HEK293 (cell line): ENCODE measurements at regions not wholly inside any gene's neighbourhood (a gene's known extent, or its start where the extent isn't known, plus 50 kb on each side); places are given as distances from the start of the nearest gene placed in this dataset.

ENCODE experiments used
- CTCF ChIA-PET: fragments of 350-600 bp; formaldehyde crosslinking; extraction: SDS; loops from one replicate; lab custom pipeline; 2021; ENCODE audit warnings: antibody characterized with exemption; lab: Yijun Ruan, JAX
- POLR2A ChIA-PET: fragments of 300-600 bp; formaldehyde crosslinking; extraction: SDS; loops from one replicate; lab custom pipeline; 2020; ENCODE audit warnings: antibody characterized with exemption, inconsistent platforms; lab: Yijun Ruan, JAX
- H3K27ac ChIP-seq: fragments of 200-500 bp; sonication (Bioruptor generic); 2 replicates; pipeline ENCODE4 v1.5.1; 2014; ENCODE audit warnings: low read depth, low read length, control low read depth, inconsistent platforms; ENCODE audit errors: extremely low read depth
- H3K36me3 ChIP-seq, 2 experiments: fragments of 200-500 bp in 1 of 2; sonication (Bioruptor generic) in 1 of 2; 1 replicate in 1 of 2; 2 replicates in 1 of 2; pipeline ENCODE4 v1.5.1; 2014 to 2017; ENCODE audit warnings: inconsistent platforms in 2 of 2, low read length in 2 of 2; ENCODE audit not compliant: control insufficient read depth in 2 of 2, insufficient read depth in 1 of 2
- H3K4me1 ChIP-seq: fragments of 200-500 bp; sonication (Bioruptor generic); 2 replicates; pipeline ENCODE4 v1.5.1; 2014; ENCODE audit warnings: mild to moderate bottlenecking, low read length, inconsistent platforms; ENCODE audit not compliant: control insufficient read depth, insufficient read depth
- H3K4me3 ChIP-seq: 2 replicates; pipeline ENCODE4 v1.5.1; 2011; ENCODE audit warnings: low read depth, mild to moderate bottlenecking, control low read depth, low read length, moderate library complexity
- H3K9me3 ChIP-seq: fragments of 200-500 bp; sonication (Bioruptor generic); 2 replicates; pipeline ENCODE4 v1.5.1; 2014; ENCODE audit warnings: low read depth, low read length, inconsistent platforms; ENCODE audit not compliant: control insufficient read depth, insufficient read depth
- SP3 ChIP-seq: fragments of 450-650 bp; formaldehyde crosslinking; IDR thresholded peaks from 2 replicates; pipeline ENCODE4 v1.5.1; 2016; ENCODE audit warnings: missing biosample characterization, missing genetic modification characterization
- SP7 ChIP-seq: fragments of 450-650 bp; formaldehyde crosslinking; IDR thresholded peaks from 2 replicates; pipeline ENCODE4 v1.5.1; 2016; ENCODE audit warnings: missing biosample characterization, missing genetic modification characterization
- ZBTB20 ChIP-seq: fragments of 450-650 bp; formaldehyde crosslinking; IDR thresholded peaks from 2 replicates; pipeline ENCODE4 v1.5.1; 2016; ENCODE audit warnings: missing biosample characterization, missing genetic modification characterization
- ZBTB8A ChIP-seq: fragments of 450-650 bp; formaldehyde crosslinking; IDR thresholded peaks from 2 replicates; pipeline ENCODE4 v1.5.1; 2016; ENCODE audit warnings: missing biosample characterization, missing genetic modification characterization
- ZFHX2 ChIP-seq: fragments of 450-650 bp; formaldehyde crosslinking; conservative IDR thresholded peaks from 2 replicates; pipeline ENCODE4 v1.5.1; 2016; ENCODE audit warnings: missing biosample characterization, missing genetic modification characterization
- ZNF10 ChIP-seq: fragments of 450-650 bp; formaldehyde crosslinking; IDR thresholded peaks from 2 replicates; pipeline ENCODE4 v1.5.1; 2017; ENCODE audit warnings: missing biosample characterization, missing genetic modification characterization
- ZNF24 ChIP-seq: fragments of 450-650 bp; formaldehyde crosslinking; IDR thresholded peaks from 2 replicates; pipeline ENCODE4 v1.5.1; 2016; ENCODE audit warnings: missing biosample characterization, missing genetic modification characterization
- ZNF302 ChIP-seq: fragments of 450-650 bp; formaldehyde crosslinking; IDR thresholded peaks from 2 replicates; pipeline ENCODE4 v1.5.1; 2016; ENCODE audit warnings: missing biosample characterization, missing genetic modification characterization, low read depth
- ZNF560 ChIP-seq: fragments of 450-650 bp; formaldehyde crosslinking; IDR thresholded peaks from 2 replicates; pipeline ENCODE4 v1.5.1; 2017; ENCODE audit warnings: missing biosample characterization, missing genetic modification characterization, borderline replicate concordance
- ZNF610 ChIP-seq: fragments of 450-650 bp; formaldehyde crosslinking; IDR thresholded peaks from 2 replicates; pipeline ENCODE4 v1.5.1; 2016; ENCODE audit warnings: missing biosample characterization, missing genetic modification characterization, borderline replicate concordance
- ZNF664 ChIP-seq: fragments of 450-650 bp; formaldehyde crosslinking; IDR thresholded peaks from 2 replicates; pipeline ENCODE4 v1.5.1; 2016; ENCODE audit warnings: missing biosample characterization, missing genetic modification characterization
- ZNF777 ChIP-seq: fragments of 450-650 bp; formaldehyde crosslinking; IDR thresholded peaks from 2 replicates; pipeline ENCODE4 v1.5.1; 2017; ENCODE audit warnings: missing biosample characterization, missing genetic modification characterization, borderline replicate concordance
- TF ChIP-seq, protein P1 (sequence below): fragments of 450-650 bp; formaldehyde crosslinking; IDR thresholded peaks from 2 replicates; pipeline ENCODE4 v1.5.1; 2016; ENCODE audit warnings: missing biosample characterization, missing genetic modification characterization
- TF ChIP-seq, protein P2 (sequence below): fragments of 450-650 bp; formaldehyde crosslinking; IDR thresholded peaks from 2 replicates; pipeline ENCODE4 v1.5.1; 2017; ENCODE audit warnings: missing biosample characterization, missing genetic modification characterization
- TF ChIP-seq, protein P3 (sequence below): fragments of 450-650 bp; formaldehyde crosslinking; IDR thresholded peaks from 2 replicates; pipeline ENCODE4 v1.5.1; 2016; ENCODE audit warnings: missing biosample characterization, missing genetic modification characterization, borderline replicate concordance
- TF ChIP-seq, protein P4 (sequence below): fragments of 450-650 bp; formaldehyde crosslinking; IDR thresholded peaks from 2 replicates; pipeline ENCODE4 v1.5.1; 2017; ENCODE audit warnings: missing biosample characterization, missing genetic modification characterization
- TF ChIP-seq, protein P5 (sequence below): fragments of 450-650 bp; formaldehyde crosslinking; IDR thresholded peaks from 2 replicates; pipeline ENCODE4 v1.5.1; 2017; ENCODE audit warnings: missing biosample characterization, missing genetic modification characterization
- TF ChIP-seq, protein P6 (sequence below): fragments of 450-650 bp; formaldehyde crosslinking; IDR thresholded peaks from 2 replicates; pipeline ENCODE4 v1.5.1; 2016; ENCODE audit warnings: missing biosample characterization, missing genetic modification characterization

DNA sequence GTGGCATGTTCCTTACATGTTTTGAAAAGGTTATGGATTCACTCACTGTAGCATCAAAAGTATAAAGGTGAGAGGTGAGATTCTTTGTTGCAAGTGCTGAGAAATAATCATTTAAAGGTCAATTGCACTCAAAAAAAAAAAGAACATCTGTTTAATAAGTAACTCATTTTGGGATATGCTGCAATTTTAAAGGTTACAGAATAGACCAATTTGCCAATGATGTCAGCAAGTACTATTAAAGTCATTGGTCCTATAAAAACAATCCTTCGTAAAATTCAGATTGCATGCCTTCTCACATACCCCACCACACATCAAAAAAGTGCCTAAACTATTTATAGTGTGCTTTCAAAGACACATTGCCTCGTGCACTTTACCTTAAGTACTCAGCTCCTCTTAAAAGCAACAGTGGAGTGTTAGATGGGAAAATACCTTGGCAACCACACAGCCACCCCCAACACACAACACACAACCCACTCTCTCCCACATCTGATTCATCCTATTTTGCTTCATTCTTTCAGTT, 218.2 kb upstream of the ADGRL2 start:
- Histone ChIP-seq H3K4me1 (no peaks in the 10 kb centered on the region), H3K27ac (no peak overlapping the region), H3K4me3 (no peak overlapping the region), H3K9me3 (no peaks in the 10 kb centered on the region), H3K36me3 (no peaks in the 10 kb centered on the region)
- ChIA-PET CTCF (no interaction called here), POLR2A (no interaction called here)
- TF ChIP-seq, protein P1, sequence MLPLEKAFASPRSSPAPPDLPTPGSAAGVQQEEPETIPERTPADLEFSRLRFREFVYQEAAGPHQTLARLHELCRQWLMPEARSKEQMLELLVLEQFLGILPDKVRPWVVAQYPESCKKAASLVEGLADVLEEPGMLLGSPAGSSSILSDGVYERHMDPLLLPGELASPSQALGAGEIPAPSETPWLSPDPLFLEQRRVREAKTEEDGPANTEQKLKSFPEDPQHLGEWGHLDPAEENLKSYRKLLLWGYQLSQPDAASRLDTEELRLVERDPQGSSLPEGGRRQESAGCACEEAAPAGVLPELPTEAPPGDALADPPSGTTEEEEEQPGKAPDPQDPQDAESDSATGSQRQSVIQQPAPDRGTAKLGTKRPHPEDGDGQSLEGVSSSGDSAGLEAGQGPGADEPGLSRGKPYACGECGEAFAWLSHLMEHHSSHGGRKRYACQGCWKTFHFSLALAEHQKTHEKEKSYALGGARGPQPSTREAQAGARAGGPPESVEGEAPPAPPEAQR (tag by site-specific recombination): no peak
- no peak for TF ChIP-seq ZNF10
- peak; percentile 31; the same call in 1 of the 2 replicates for TF ChIP-seq ZBTB20 (tag by site-specific recombination)
- TF ChIP-seq ZNF664 (tag by site-specific recombination): 0 out of 2 replicates have a peak, but pooled peaks have one; percentile 1
- peak; percentile 35; the same call in 1 of the 2 replicates for TF ChIP-seq ZFHX2 (tag by site-specific recombination)

DNA sequence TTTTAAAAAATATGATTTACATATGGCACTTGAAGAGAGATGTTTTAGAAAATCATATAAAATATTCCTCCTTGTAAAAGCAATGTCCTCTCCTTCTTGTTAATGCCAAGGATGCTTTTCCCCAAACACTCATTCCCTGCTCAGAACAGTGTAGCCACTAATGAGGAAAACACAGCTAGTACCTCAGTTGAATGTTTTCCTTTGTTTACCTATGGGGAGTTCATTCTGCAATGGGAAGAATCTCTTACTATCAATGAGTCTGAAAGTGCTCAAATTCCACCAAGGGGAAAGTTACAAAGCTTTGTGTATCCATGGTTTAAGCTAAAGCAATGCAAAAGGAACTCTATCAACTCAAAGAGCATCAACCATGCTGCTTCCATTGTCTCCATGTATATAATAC, 221.9 kb upstream of the ADGRL2 start:
- H3K9me3 ChIP-seq: no peaks in the 10 kb centered on the region
- no peaks in the 10 kb centered on the region for H3K36me3 ChIP-seq
- no peak overlapping the region for H3K27ac ChIP-seq
- CTCF ChIA-PET: interaction anchor here (0.7 kb wide), 1 partner anchor 29 kb away, joined by 3 read pairs; no protein-coding TSS in a partner anchor
- no peak for TF ChIP-seq ZNF610 (tag by site-specific recombination)
- TF ChIP-seq, all 188 proteins: peak for 0
- H3K4me3 ChIP-seq: no peak overlapping the region
- no peaks in the 10 kb centered on the region for H3K4me1 ChIP-seq
- POLR2A ChIA-PET: no interaction called here

DNA sequence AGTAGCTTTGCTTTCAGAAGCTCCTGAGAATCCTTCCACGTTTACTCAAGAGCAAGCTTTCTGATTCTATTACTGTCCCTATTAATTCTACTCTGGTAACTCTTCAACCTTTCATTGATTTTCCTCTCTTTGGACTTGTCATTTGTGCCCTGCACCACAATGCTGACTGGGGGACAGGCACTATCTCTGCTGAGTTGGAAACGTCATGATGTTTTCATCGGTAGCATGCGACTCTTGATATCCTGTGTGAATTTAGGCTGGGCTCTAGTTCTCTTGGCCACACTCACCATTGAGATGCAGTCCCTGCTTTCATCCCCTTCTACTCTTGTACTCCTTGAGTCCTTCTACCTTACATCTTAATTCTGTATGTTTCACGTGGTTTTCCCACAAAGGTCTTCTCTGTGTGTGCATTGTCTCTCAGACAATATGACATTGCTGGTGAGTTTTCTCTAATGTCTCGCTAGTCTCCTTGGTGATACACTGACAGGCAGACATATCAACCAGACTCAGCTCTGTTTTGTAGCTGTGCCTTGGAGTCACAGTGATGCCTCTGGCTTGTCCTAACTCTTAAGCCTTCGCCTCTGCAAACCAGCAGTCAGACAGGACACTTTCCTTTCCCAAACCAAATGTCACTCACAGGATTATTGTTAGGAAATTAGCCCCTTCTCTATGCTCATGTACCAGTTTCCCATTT, 223.6 kb upstream of the ADGRL2 start:
- Histone ChIP-seq H3K4me1 (no peaks in the 10 kb centered on the region), H3K36me3 (no peaks in the 10 kb centered on the region)
- CTCF ChIA-PET: no interaction called here
- TF ChIP-seq ZNF24 (no peak), SP7 (tag by site-specific recombination) (no peak), ZNF560 (tag by site-specific recombination) (no peak), ZNF302 (no peak), ZBTB8A (no peak), ZNF777 (tag by site-specific recombination) (no peak), SP3 (tag by site-specific recombination) (no peak)
- TF ChIP-seq, protein P2, sequence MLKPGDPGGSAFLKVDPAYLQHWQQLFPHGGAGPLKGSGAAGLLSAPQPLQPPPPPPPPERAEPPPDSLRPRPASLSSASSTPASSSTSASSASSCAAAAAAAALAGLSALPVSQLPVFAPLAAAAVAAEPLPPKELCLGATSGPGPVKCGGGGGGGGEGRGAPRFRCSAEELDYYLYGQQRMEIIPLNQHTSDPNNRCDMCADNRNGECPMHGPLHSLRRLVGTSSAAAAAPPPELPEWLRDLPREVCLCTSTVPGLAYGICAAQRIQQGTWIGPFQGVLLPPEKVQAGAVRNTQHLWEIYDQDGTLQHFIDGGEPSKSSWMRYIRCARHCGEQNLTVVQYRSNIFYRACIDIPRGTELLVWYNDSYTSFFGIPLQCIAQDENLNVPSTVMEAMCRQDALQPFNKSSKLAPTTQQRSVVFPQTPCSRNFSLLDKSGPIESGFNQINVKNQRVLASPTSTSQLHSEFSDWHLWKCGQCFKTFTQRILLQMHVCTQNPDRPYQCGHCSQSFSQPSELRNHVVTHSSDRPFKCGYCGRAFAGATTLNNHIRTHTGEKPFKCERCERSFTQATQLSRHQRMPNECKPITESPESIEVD (tag by site-specific recombination): no peak
- TF ChIP-seq, protein P3, sequence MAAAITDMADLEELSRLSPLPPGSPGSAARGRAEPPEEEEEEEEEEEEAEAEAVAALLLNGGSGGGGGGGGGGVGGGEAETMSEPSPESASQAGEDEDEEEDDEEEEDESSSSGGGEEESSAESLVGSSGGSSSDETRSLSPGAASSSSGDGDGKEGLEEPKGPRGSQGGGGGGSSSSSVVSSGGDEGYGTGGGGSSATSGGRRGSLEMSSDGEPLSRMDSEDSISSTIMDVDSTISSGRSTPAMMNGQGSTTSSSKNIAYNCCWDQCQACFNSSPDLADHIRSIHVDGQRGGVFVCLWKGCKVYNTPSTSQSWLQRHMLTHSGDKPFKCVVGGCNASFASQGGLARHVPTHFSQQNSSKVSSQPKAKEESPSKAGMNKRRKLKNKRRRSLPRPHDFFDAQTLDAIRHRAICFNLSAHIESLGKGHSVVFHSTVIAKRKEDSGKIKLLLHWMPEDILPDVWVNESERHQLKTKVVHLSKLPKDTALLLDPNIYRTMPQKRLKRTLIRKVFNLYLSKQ (tag by site-specific recombination): no peak
- TF ChIP-seq, protein P4, sequence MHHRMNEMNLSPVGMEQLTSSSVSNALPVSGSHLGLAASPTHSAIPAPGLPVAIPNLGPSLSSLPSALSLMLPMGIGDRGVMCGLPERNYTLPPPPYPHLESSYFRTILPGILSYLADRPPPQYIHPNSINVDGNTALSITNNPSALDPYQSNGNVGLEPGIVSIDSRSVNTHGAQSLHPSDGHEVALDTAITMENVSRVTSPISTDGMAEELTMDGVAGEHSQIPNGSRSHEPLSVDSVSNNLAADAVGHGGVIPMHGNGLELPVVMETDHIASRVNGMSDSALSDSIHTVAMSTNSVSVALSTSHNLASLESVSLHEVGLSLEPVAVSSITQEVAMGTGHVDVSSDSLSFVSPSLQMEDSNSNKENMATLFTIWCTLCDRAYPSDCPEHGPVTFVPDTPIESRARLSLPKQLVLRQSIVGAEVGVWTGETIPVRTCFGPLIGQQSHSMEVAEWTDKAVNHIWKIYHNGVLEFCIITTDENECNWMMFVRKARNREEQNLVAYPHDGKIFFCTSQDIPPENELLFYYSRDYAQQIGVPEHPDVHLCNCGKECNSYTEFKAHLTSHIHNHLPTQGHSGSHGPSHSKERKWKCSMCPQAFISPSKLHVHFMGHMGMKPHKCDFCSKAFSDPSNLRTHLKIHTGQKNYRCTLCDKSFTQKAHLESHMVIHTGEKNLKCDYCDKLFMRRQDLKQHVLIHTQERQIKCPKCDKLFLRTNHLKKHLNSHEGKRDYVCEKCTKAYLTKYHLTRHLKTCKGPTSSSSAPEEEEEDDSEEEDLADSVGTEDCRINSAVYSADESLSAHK (tag by site-specific recombination): no peak
- TF ChIP-seq, protein P5, sequence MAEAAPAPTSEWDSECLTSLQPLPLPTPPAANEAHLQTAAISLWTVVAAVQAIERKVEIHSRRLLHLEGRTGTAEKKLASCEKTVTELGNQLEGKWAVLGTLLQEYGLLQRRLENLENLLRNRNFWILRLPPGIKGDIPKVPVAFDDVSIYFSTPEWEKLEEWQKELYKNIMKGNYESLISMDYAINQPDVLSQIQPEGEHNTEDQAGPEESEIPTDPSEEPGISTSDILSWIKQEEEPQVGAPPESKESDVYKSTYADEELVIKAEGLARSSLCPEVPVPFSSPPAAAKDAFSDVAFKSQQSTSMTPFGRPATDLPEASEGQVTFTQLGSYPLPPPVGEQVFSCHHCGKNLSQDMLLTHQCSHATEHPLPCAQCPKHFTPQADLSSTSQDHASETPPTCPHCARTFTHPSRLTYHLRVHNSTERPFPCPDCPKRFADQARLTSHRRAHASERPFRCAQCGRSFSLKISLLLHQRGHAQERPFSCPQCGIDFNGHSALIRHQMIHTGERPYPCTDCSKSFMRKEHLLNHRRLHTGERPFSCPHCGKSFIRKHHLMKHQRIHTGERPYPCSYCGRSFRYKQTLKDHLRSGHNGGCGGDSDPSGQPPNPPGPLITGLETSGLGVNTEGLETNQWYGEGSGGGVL (tag by site-specific recombination): no peak
- TF ChIP-seq, protein P6, sequence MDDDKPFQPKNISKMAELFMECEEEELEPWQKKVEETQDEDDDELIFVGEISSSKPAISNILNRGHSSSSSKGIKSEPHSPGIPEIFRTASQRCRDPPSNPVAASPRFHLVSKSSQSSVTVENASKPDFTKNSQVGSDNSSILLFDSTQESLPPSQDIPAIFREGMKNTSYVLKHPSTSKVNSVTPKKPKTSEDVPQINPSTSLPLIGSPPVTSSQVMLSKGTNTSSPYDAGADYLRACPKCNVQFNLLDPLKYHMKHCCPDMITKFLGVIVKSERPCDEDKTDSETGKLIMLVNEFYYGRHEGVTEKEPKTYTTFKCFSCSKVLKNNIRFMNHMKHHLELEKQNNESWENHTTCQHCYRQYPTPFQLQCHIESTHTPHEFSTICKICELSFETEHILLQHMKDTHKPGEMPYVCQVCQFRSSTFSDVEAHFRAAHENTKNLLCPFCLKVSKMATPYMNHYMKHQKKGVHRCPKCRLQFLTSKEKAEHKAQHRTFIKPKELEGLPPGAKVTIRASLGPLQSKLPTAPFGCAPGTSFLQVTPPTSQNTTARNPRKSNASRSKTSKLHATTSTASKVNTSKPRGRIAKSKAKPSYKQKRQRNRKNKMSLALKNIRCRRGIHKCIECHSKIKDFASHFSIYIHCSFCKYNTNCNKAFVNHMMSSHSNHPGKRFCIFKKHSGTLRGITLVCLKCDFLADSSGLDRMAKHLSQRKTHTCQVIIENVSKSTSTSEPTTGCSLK (tag by site-specific recombination): no peak

More for the DNA sequence above, 223.6 kb upstream of the ADGRL2 start:
- Histone ChIP-seq H3K9me3 (no peaks in the 10 kb centered on the region), H3K4me3 (no peak overlapping the region), H3K27ac (no peak overlapping the region)
- POLR2A ChIA-PET: no interaction called here
